ENCODE measurements at regions not wholly inside any gene's neighbourhood (a gene's known extent, or its start where the extent isn't known, plus 50 kb on each side); places are given as distances from the start of the nearest gene placed in this dataset.

- TF ChIP-seq MAX (IDR thresholded peaks at IDR 0.05) = no peak
- TF ChIP-seq RXRA (IDR thresholded peaks at IDR 0.05) = no peak
- no peak for TF ChIP-seq ZBTB33 (IDR thresholded peaks at IDR 0.05)
- no peak for TF ChIP-seq NR2F2 (IDR thresholded peaks at IDR 0.05)
- TF ChIP-seq REST (IDR thresholded peaks at IDR 0.05) = no peak
- TF ChIP-seq YY1 (IDR thresholded peaks at IDR 0.05) = no peak
- no peak for TF ChIP-seq JUND (IDR thresholded peaks at IDR 0.05)
- no peak for TF ChIP-seq RAD21 (IDR thresholded peaks at IDR 0.05)
- TF ChIP-seq HNF4A (conservative IDR thresholded peaks at IDR 0.05) = no peak
- TF ChIP-seq ATF3 (IDR thresholded peaks at IDR 0.05) = no peak
- no peak for TF ChIP-seq FOXA1 (IDR thresholded peaks at IDR 0.05)
- TF ChIP-seq HNF4G (IDR thresholded peaks at IDR 0.05) = no peak
- TF ChIP-seq EGR1 (IDR thresholded peaks at IDR 0.05; ENCODE audit: low read depth in 2 of 2) = no peak
- TF ChIP-seq TAF1 (conservative IDR thresholded peaks at IDR 0.05) = no peak
- no peak for TF ChIP-seq FOXA2 (IDR thresholded peaks at IDR 0.05)
- Histone ChIP-seq H3K4me1 (ENCODE audit: control insufficient read depth in 4 of 4, insufficient read depth in 4 of 4, low read length in 3 of 4) (no peaks in the 10 kb centered on the region), H3K36me3 (ENCODE audit: control insufficient read depth in 4 of 4, insufficient read depth in 3 of 4, low read depth in 1 of 4, low read length in 3 of 4) (no peaks in the 10 kb centered on the region), H3K9ac (ENCODE audit: low read depth in 1 of 2, low read length in 2 of 2) (no peak overlapping the region), H3K9me3 (ENCODE audit: control insufficient read depth in 4 of 4, low read length in 3 of 4) (no peaks in the 10 kb centered on the region), H3K27me3 (ENCODE audit: control insufficient read depth in 4 of 4, insufficient read depth in 4 of 4, low read length in 3 of 4) (no peaks in the 10 kb centered on the region), H3K27ac (ENCODE audit: low read depth in 1 of 2, low read length in 2 of 2) (no peak overlapping the region), H3K4me3 (ENCODE audit: low read depth in 1 of 3, low read length in 3 of 3) (no peak overlapping the region)
- no peak for DNase-seq (ENCODE audit: low spot score)
- WGBS = 74% methylated on average over 3 of the region's 3 CpGs
Observed at GRCh38 chr13:44652962-44653660, 77.0 kb upstream of the TSC22D1 start.

GRCh38 chr13:44652168-44652567 lies 76.0 kb upstream of the TSC22D1 start:
- no peak overlapping the region for H3K27ac ChIP-seq (ENCODE audit: low read depth in 1 of 2, low read length in 2 of 2)

More at GRCh38 chr13:44652168-44652567, 76.0 kb upstream of the TSC22D1 start:
- H3K9ac ChIP-seq (ENCODE audit: low read depth in 1 of 2, low read length in 2 of 2) = no peak overlapping the region
- H3K4me3 ChIP-seq (ENCODE audit: low read depth in 1 of 3, low read length in 3 of 3) = no peak overlapping the region
- no peaks in the 10 kb centered on the region for H3K27me3 ChIP-seq (ENCODE audit: control insufficient read depth in 4 of 4, insufficient read depth in 4 of 4, low read length in 3 of 4)
- DNase-seq (ENCODE audit: low spot score) = no peak
- WGBS = 91% methylated on average over 3 of the region's 3 CpGs
- no peaks in the 10 kb centered on the region for H3K36me3 ChIP-seq (ENCODE audit: control insufficient read depth in 4 of 4, insufficient read depth in 3 of 4, low read depth in 1 of 4, low read length in 3 of 4)
- TF ChIP-seq FOXA2 (IDR thresholded peaks at IDR 0.05) = no peak
- TF ChIP-seq NR2F2 (IDR thresholded peaks at IDR 0.05) = no peak
- TF ChIP-seq RXRA (IDR thresholded peaks at IDR 0.05) = no peak
- no peak for TF ChIP-seq TAF1 (conservative IDR thresholded peaks at IDR 0.05)
- TF ChIP-seq JUND (IDR thresholded peaks at IDR 0.05) = no peak
- no peak for TF ChIP-seq HNF4A (conservative IDR thresholded peaks at IDR 0.05)
- no peak for TF ChIP-seq EGR1 (IDR thresholded peaks at IDR 0.05; ENCODE audit: low read depth in 2 of 2)
- no peak for TF ChIP-seq SP1 (IDR thresholded peaks at IDR 0.05)
- no peak for TF ChIP-seq REST (IDR thresholded peaks at IDR 0.05)
- TF ChIP-seq MAX (IDR thresholded peaks at IDR 0.05) = no peak
- no peak for TF ChIP-seq CTCF (IDR thresholded peaks at IDR 0.05; ENCODE audit: low read depth, low read length, missing input control)
- TF ChIP-seq RAD21 (IDR thresholded peaks at IDR 0.05) = no peak
- TF ChIP-seq ATF3 (IDR thresholded peaks at IDR 0.05) = no peak
- no peak for TF ChIP-seq GABPA (IDR thresholded peaks at IDR 0.05 in 1 of 2, conservative IDR thresholded peaks at IDR 0.05 in 1 of 2)
- TF ChIP-seq YY1 (IDR thresholded peaks at IDR 0.05) = no peak
- H3K4me1 ChIP-seq (ENCODE audit: control insufficient read depth in 4 of 4, insufficient read depth in 4 of 4, low read length in 3 of 4) = no peaks in the 10 kb centered on the region
- no peaks in the 10 kb centered on the region for H3K9me3 ChIP-seq (ENCODE audit: control insufficient read depth in 4 of 4, low read length in 3 of 4)

Data from liver (tissue), 8 donors.